ENCODE measurements at regions not wholly inside any gene's neighbourhood (a gene's known extent, or its start where the extent isn't known, plus 50 kb on each side); places are given as distances from the start of the nearest gene placed in this dataset.

DNA sequence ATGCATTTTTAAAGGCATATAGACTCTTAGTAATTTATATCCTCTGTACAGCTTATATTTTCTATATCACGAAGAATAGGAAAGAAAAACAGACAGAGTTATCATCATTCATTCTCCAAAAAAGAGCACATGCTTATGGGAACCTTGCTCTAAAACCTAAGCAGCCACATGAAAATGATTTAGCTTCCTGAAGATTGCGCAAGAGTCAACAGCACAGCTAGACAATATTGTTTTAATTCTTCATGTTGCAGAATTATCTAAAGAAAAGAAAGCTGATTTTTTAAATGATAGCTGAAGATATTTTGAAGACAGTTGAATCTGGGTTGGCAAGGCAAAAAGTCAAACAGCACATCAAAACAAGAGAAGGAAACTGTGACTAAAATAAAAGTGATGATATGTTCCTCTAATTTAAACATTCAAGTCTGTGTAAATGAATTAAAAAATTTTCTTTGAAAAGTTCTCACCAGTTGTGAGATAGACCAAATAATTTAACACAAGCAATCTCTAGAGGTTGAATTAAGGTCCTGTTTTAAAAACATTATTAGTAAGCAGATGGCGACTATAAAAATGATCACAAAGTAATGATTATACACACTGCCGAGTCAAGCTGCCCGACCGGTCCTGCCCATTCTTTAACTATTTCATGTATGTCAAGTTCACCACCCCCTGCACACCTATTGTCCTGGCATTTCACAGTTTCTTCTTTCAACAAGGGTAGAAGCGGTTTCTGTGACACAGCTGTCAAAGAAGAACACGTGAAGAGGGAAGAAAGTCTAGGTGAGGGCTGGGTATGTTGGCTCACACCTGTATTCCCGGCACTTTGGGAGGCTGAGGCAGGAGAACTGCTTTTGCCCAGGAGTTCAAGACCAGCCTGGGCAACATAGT is 74.2 kb upstream of the BHLHE40 start:
- Histone ChIP-seq H3K27ac (peak overlapping the region in 2 of 4 donors; percentile 10 to 50), H3K9me3 (no peaks in the 10 kb centered on the region), H3K36me3 (no peaks in the 10 kb centered on the region), H3K4me3 (no peak overlapping the region), H3K27me3 (no peaks in the 10 kb centered on the region), H3K4me1 (peaks cover 2 to 27% (median 14%) of the 10 kb centered on the region in 4 donors)
- in situ Hi-C loops (cut with MboI; ENCODE audit: low pct_ligation_motif_present in 1 of 4, low pct_unique_long_range_greater_than_20kb in 1 of 4, low sequenced_read_pairs in 3 of 4) = no loop called here
- TF ChIP-seq, protein P1, sequence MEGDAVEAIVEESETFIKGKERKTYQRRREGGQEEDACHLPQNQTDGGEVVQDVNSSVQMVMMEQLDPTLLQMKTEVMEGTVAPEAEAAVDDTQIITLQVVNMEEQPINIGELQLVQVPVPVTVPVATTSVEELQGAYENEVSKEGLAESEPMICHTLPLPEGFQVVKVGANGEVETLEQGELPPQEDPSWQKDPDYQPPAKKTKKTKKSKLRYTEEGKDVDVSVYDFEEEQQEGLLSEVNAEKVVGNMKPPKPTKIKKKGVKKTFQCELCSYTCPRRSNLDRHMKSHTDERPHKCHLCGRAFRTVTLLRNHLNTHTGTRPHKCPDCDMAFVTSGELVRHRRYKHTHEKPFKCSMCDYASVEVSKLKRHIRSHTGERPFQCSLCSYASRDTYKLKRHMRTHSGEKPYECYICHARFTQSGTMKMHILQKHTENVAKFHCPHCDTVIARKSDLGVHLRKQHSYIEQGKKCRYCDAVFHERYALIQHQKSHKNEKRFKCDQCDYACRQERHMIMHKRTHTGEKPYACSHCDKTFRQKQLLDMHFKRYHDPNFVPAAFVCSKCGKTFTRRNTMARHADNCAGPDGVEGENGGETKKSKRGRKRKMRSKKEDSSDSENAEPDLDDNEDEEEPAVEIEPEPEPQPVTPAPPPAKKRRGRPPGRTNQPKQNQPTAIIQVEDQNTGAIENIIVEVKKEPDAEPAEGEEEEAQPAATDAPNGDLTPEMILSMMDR (IDR thresholded peaks at IDR 0.05) = no peak
- TF ChIP-seq POLR2AphosphoS5 (IDR thresholded peaks at IDR 0.05) (no peak), POLR2A (IDR thresholded peaks at IDR 0.05) (no peak), EP300 (IDR thresholded peaks at IDR 0.05; ENCODE audit: low read depth) (no peak)
- intact Hi-C loops (cut with DNase I; ENCODE audit: low total_unique reads) = no loop called here
- peak; percentile 34 for DNase-seq
- 36 to 41% methylated on average over 9 of the region's 9 CpGs for WGBS, 2 donors (ENCODE audit: low coverage in 1 of 2)

DNA sequence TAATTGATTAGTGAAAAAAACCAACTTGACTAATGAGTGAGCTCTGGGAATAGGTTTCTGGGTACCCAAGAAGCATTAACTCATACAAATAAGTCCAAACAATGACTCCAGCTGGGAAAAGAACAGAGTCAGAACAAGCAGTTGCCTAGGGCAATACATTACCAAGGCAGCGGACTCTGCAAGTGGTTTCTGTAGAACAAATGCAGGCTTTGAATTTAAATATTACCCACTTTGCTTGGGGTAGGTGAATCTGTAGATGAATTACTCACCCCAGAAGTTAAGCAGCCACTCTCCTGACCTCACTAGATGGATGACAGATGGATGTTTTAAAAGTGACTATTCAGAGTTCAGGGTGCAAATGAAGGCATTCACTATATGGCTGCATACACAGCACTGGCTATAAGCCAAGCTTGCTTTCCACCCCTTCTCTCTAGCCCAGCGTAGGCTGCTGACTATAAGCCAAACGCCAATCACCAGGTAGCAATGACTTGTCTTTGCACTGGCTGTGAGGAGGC is 73.1 kb upstream of the BHLHE40 start:
- H3K36me3 ChIP-seq = no peaks in the 10 kb centered on the region
- TF ChIP-seq EP300 (IDR thresholded peaks at IDR 0.05; ENCODE audit: low read depth) = no peak
- no peak for TF ChIP-seq POLR2A (IDR thresholded peaks at IDR 0.05)
- no peak for TF ChIP-seq POLR2AphosphoS5 (IDR thresholded peaks at IDR 0.05)
- TF ChIP-seq, protein P1 (IDR thresholded peaks at IDR 0.05) = no peak
- intact Hi-C loops (cut with DNase I; ENCODE audit: low total_unique reads) = no loop called here
- no peak overlapping the region for H3K4me3 ChIP-seq
- H3K4me1 ChIP-seq = peaks cover 2 to 27% (median 14%) of the 10 kb centered on the region in 4 donors
- in situ Hi-C loops (cut with MboI; ENCODE audit: low pct_ligation_motif_present in 1 of 4, low pct_unique_long_range_greater_than_20kb in 1 of 4, low sequenced_read_pairs in 3 of 4) = no loop called here
- no peaks in the 10 kb centered on the region for H3K9me3 ChIP-seq
- H3K27ac ChIP-seq = peak overlapping the region in 2 of 4 donors; percentile 0 to 50
- H3K27me3 ChIP-seq = no peaks in the 10 kb centered on the region
- 24% methylated on average over 3 of the region's 3 CpGs; no CpG with 5 or more reads in 1 of the 2 donors for WGBS, 2 donors (ENCODE audit: low coverage in 1 of 2)
- no peak for DNase-seq

DNA sequence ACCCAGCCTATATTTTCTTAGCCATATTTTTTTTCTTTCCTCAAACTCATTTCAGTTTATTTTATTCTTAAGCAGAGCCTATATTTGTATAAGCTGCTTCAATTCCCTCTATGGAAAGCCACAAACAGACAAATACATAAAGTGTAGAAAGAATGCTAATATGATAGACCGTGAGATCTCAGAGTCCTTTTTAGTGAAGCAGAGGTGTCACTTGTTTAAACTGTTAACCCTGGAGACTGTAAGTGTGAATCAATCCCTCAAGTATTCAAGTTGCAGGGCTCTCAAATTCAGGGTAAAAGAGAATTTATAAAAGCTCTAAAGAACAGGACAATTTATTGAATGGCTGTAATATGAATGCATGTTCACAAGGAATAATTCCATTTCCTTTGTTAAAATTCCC is 72.2 kb upstream of the BHLHE40 start:
- intact Hi-C loops (cut with DNase I; ENCODE audit: low total_unique reads) = no loop called here
- H3K36me3 ChIP-seq = no peaks in the 10 kb centered on the region
- no peaks in the 10 kb centered on the region for H3K27me3 ChIP-seq
- WGBS, 2 donors (ENCODE audit: low coverage in 1 of 2) = 90 to 93% methylated on average over 1 of the region's 1 CpG
- no peaks in the 10 kb centered on the region for H3K9me3 ChIP-seq
- TF ChIP-seq, protein P1 (IDR thresholded peaks at IDR 0.05) = no peak
- TF ChIP-seq POLR2A (IDR thresholded peaks at IDR 0.05) (no peak), EP300 (IDR thresholded peaks at IDR 0.05; ENCODE audit: low read depth) (no peak), POLR2AphosphoS5 (IDR thresholded peaks at IDR 0.05) (no peak)
- H3K27ac ChIP-seq = no peak overlapping the region
- H3K4me3 ChIP-seq = no peak overlapping the region
- peaks cover 0 to 27% (median 14%) of the 10 kb centered on the region in 4 donors for H3K4me1 ChIP-seq
- no peak for DNase-seq
- in situ Hi-C loops (cut with MboI; ENCODE audit: low pct_ligation_motif_present in 1 of 4, low pct_unique_long_range_greater_than_20kb in 1 of 4, low sequenced_read_pairs in 3 of 4) = no loop called here

DNA sequence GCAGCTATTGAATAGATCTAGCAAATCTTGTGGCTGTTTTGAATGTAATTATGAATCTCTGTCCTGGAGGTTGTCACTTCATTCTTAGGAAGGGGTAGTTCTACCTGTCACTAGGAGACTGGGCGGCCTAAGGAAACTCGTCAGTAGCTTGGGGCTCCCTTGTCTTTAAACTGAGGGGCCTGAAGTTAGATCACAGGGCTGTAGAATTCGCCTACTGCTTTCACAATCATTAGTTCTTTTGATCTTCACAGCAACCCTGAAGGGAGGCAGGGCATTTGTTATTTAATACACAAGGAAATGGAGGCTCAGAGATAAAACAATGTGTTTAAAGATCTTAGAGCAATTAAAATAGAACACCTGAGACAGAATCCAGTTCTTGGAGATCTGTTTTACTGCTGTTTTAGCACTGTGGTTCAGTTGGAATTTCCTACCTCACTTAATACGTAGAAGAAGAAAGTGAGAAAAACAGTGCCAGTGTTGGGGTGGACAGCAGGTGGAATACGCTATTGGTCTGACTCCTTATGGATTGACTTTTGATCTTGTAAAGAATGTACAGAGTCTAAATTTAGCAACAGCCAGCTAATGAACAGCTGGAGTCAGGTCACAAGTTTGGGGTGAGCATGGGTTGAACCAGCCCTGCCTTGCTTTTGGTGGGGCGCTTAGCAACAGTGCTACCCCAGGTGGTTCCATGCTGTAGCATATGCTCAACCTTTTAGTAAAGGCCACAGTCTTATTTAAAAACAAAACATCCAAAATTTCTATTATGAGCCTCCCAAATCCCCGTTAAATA is 71.4 kb upstream of the BHLHE40 start:
- WGBS, 2 donors (ENCODE audit: low coverage in 1 of 2) = 80 to 84% methylated on average over 6 to 7 of the region's 7 CpGs
- no peak for DNase-seq
- Histone ChIP-seq H3K27ac (no peak overlapping the region), H3K9me3 (no peaks in the 10 kb centered on the region), H3K4me3 (no peak overlapping the region), H3K27me3 (no peaks in the 10 kb centered on the region), H3K4me1 (peaks cover 0 to 27% (median 14%) of the 10 kb centered on the region in 4 donors), H3K36me3 (no peaks in the 10 kb centered on the region)
- intact Hi-C loops (cut with DNase I; ENCODE audit: low total_unique reads) (no loop called here), in situ Hi-C loops (cut with MboI; ENCODE audit: low pct_ligation_motif_present in 1 of 4, low pct_unique_long_range_greater_than_20kb in 1 of 4, low sequenced_read_pairs in 3 of 4) (no loop called here)
- TF ChIP-seq POLR2A (IDR thresholded peaks at IDR 0.05) (no peak), POLR2AphosphoS5 (IDR thresholded peaks at IDR 0.05) (no peak), EP300 (IDR thresholded peaks at IDR 0.05; ENCODE audit: low read depth) (no peak)
- TF ChIP-seq, protein P1 (IDR thresholded peaks at IDR 0.05) = no peak

Measured in transverse colon (tissue), 4 donors.